ENCODE measurements at regions not wholly inside any gene's neighbourhood (a gene's known extent, or its start where the extent isn't known, plus 50 kb on each side); places are given as distances from the start of the nearest gene placed in this dataset.

DNA sequence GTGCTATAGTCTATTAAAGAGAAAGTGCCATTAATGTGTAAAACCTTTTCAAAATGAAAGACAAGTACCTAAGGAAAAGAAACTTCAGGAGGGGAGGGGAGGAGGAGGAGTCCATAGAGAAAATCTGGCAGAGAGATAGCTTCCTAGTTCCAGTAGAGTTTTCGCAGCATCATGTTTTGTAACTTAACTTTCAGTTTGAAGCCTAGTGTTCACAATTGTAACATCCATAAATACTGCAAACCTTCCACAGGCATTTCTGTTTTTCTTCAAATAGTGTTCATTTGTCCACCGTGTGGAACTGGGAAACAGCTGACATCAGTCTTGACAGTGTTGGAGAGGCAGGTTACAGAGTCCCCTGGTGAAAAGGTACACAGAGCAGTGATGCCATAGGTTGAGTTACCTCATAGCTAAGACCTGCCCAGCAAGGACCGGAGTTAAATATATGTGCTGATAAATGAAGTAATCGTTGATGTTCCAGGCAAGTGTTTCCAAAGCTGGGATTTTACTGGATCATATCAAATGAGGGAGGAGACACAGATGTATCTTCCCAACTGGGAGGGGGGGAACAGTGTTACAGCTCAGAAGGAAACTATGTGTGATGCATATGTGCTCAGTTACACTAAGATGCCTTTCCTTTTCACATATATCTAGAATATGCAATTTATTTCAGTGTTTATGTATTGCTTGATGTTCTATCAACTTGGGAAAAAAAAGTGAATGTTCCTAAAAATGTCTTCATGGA is 369.5 kb upstream of the FAM241A start:
- Histone ChIP-seq H2AK5ac (ENCODE audit: low read depth, low read length) (no peak overlapping the region), H3K9me3 (ENCODE audit: control insufficient read depth, insufficient read depth, low read length) (no peaks in the 10 kb centered on the region), H2BK5ac (ENCODE audit: low read depth, low read length, poor library complexity, severe bottlenecking) (no peak overlapping the region), H2BK15ac (ENCODE audit: low read depth, low read length) (no peak overlapping the region), H3K9ac (ENCODE audit: low read depth, low read length) (no peak overlapping the region), H3K79me1 (ENCODE audit: low read depth in 1 of 2, low read length in 2 of 2) (no peaks in the 10 kb centered on the region), H3K23ac (ENCODE audit: low read depth, low read length) (no peak overlapping the region), H3K4me1 (ENCODE audit: control insufficient read depth, insufficient read depth, low read length) (no peaks in the 10 kb centered on the region), H4K5ac (ENCODE audit: low read depth, low read length) (no peak overlapping the region), H4K8ac (ENCODE audit: low read depth in 2 of 2, low read length in 2 of 2) (no peak overlapping the region), H3K14ac (replicated peaks; ENCODE audit: low read depth, low read length) (no peak overlapping the region), H3K9me1 (ENCODE audit: insufficient read depth, low read length) (no peaks in the 10 kb centered on the region), H2AK9ac (replicated peaks; ENCODE audit: low read depth, low read length, poor library complexity) (no peak overlapping the region), H3K27me3 (ENCODE audit: control insufficient read depth, insufficient read depth, low read length) (no peaks in the 10 kb centered on the region), H3K56ac (ENCODE audit: extremely low read depth, insufficient read depth, low read length) (no peak overlapping the region), H3K36me3 (ENCODE audit: control insufficient read depth, insufficient read depth, low read length) (no peaks in the 10 kb centered on the region), H3K27ac (ENCODE audit: insufficient read depth, low read length) (no peak overlapping the region), H4K20me1 (ENCODE audit: insufficient read depth, low read length) (no peaks in the 10 kb centered on the region), H3K18ac (ENCODE audit: low read depth, low read length) (no peak overlapping the region), H3K4me3 (ENCODE audit: insufficient read depth, low read depth, low read length) (no peak overlapping the region), H3K4me2 (ENCODE audit: low read depth, low read length) (no peak overlapping the region), H2BK20ac (ENCODE audit: low read depth, low read length) (no peak overlapping the region), H4K91ac (ENCODE audit: insufficient read depth, low read depth, low read length) (no peak overlapping the region), H2AFZ (replicated peaks; ENCODE audit: low read length, poor library complexity) (no peak overlapping the region), H3K4ac (ENCODE audit: low read depth, low read length) (no peak overlapping the region), H2BK120ac (ENCODE audit: low read depth, low read length) (no peak overlapping the region)
- intact Hi-C loops (cut with micrococcal nuclease) (no loop called here), in situ Hi-C loops (cut with MboI; ENCODE audit: low sequenced_read_pairs) (no loop called here), dilution Hi-C loops (cut with HindIII; ENCODE audit: low sequenced_read_pairs, unreplicated experiment) (no loop called here)
- TF ChIP-seq FOS (IDR thresholded peaks at IDR 0.05; ENCODE audit: low read depth, low read length): no peak
- TF ChIP-seq MAFK (IDR thresholded peaks at IDR 0.05; ENCODE audit: low read depth, low read length): no peak
- no peak for TF ChIP-seq RFX5 (IDR thresholded peaks at IDR 0.05; ENCODE audit: low read depth, low read length)
- 68% methylated on average over 2 of the region's 4 CpGs; no CpG with 5 or more reads in 1 of the 2 experiments for WGBS, 2 experiments (ENCODE audit: extremely low coverage in 2 of 2, insufficient read length in 1 of 2)
- 0 out of 2 replicates have a peak, but pooled peaks have one; percentile 21 for ATAC-seq (ENCODE audit: low read depth)
- no peak for DNase-seq
- BruUV-seq (replicated peaks): no TSS peak
- ChIA-PET CTCF (no interaction called here), POLR2A (ENCODE audit: unreplicated experiment) (no interaction called here)

Measured in IMR-90 (cell line).